ENCODE measurements at regions not wholly inside any gene's neighbourhood (a gene's known extent, or its start where the extent isn't known, plus 50 kb on each side); places are given as distances from the start of the nearest gene placed in this dataset.

GRCh38 chr14:87503711-87504110 is 489.3 kb downstream of the GALC start:
- no peak for DNase-seq

- no peak for DNase-seq
Measured at GRCh38 chr14:87497301-87497700, 495.7 kb downstream of the GALC start.

GRCh38 chr14:87494010-87494409 is 499.0 kb downstream of the GALC start:
- DNase-seq: no peak

- DNase-seq: no peak
Measured at GRCh38 chr14:87492561-87492960, 500.4 kb downstream of the GALC start.

- DNase-seq: no peak
Measured at GRCh38 chr14:87491816-87492215, 501.2 kb downstream of the GALC start.

- no peak for DNase-seq
Measured at GRCh38 chr14:87489196-87489819, 503.7 kb downstream of the GALC start.

- no peak for DNase-seq
Measured at GRCh38 chr14:87483271-87484260, 509.4 kb downstream of the GALC start.

- no peak for DNase-seq
Measured at GRCh38 chr14:87468531-87468930, 524.5 kb downstream of the GALC start.

- DNase-seq: no peak
Measured at GRCh38 chr14:87467578-87467977, 525.4 kb downstream of the GALC start.

- no peak for DNase-seq
Measured at GRCh38 chr14:87465770-87466169, 527.2 kb downstream of the GALC start.

- peak; percentile 24 for DNase-seq
Measured at GRCh38 chr14:87461704-87462103, 531.3 kb downstream of the GALC start.

GRCh38 chr14:87457720-87458119 is 535.3 kb downstream of the GALC start:
- DNase-seq: no peak

GRCh38 chr14:87450193-87450592 is 542.8 kb downstream of the GALC start:
- no peak for DNase-seq

- no peak for DNase-seq
Measured at GRCh38 chr14:87449016-87449415, 544.0 kb downstream of the GALC start.

- no peak for DNase-seq
Measured at GRCh38 chr14:87443787-87444186, 549.2 kb downstream of the GALC start.

GRCh38 chr14:87443039-87443438 is 549.9 kb downstream of the GALC start:
- no peak for DNase-seq

GRCh38 chr14:87437158-87437557 is 555.8 kb downstream of the GALC start:
- no peak for DNase-seq

- no peak for DNase-seq
Measured at GRCh38 chr14:87434680-87435079, 558.3 kb downstream of the GALC start.

GRCh38 chr14:87434011-87434410 is 559.0 kb downstream of the GALC start:
- DNase-seq: no peak

- DNase-seq: no peak
Measured at GRCh38 chr14:87432698-87433097, 560.3 kb downstream of the GALC start.

GRCh38 chr14:87430810-87431209 is 562.2 kb downstream of the GALC start:
- no peak for DNase-seq

GRCh38 chr14:87430214-87430613 is 562.8 kb downstream of the GALC start:
- no peak for DNase-seq

- DNase-seq: no peak
Measured at GRCh38 chr14:87419925-87420324, 573.1 kb downstream of the GALC start.

- DNase-seq: no peak
Measured at GRCh38 chr14:87411370-87411769, 581.6 kb downstream of the GALC start.
